Spleen (tissue), 11 donors: ENCODE measurements at regions not wholly inside any gene's neighbourhood (a gene's known extent, or its start where the extent isn't known, plus 50 kb on each side); places are given as distances from the start of the nearest gene placed in this dataset.
A peak's percentile ranks its signal among the peaks of the same experiment; 100 is the strongest.

Experiments used
- DNase-seq: peaks from one replicate; pipeline ENCODE4 v3.0.0-alpha.2; 2020
- H3K27ac ChIP-seq, 8 donors: fragments of 200-600 bp; sonication (generic) in 7 of 8; 1 replicate in 4 of 8; 2 replicates in 4 of 8; pipeline versions ENCODE4 v1.5.0 to v1.8.0; 2016 to 2021; ENCODE audit warnings: inconsistent platforms in 4 of 8, mild to moderate bottlenecking in 4 of 8, moderate library complexity in 1 of 8
- H3K27me3 ChIP-seq, 7 donors: fragments of 200-600 bp; sonication (generic) in 6 of 7; replicated peaks in 1 of 7; 1 replicate in 4 of 7; 2 replicates in 3 of 7; pipeline versions ENCODE4 v1.5.0 to v1.8.0; 2016 to 2021; ENCODE audit warnings: inconsistent platforms in 3 of 7, mild to moderate bottlenecking in 1 of 7
- H3K36me3 ChIP-seq, 6 donors: fragments of 200-600 bp; sonication (generic) in 5 of 6; 1 replicate in 4 of 6; 2 replicates in 2 of 6; pipeline versions ENCODE4 v1.5.0 to v1.8.0; 2016 to 2021; ENCODE audit warnings: inconsistent platforms in 2 of 6
- H3K4me1 ChIP-seq, 6 donors: fragments of 200-600 bp; sonication (generic) in 5 of 6; 1 replicate in 3 of 6; 2 replicates in 3 of 6; pipeline versions ENCODE4 v1.5.0 to v1.8.0; 2016 to 2021; ENCODE audit warnings: inconsistent platforms in 3 of 6
- H3K4me3 ChIP-seq, 8 donors: fragments of 200-600 bp; sonication (generic) in 7 of 8; 1 replicate in 4 of 8; 2 replicates in 4 of 8; pipeline versions ENCODE4 v1.5.0 to v1.8.0; 2016 to 2021; ENCODE audit warnings: inconsistent platforms in 4 of 8, mild to moderate bottlenecking in 4 of 8, moderate library complexity in 2 of 8
- H3K9me3 ChIP-seq, 8 donors: fragments of 200-600 bp; sonication (generic) in 7 of 8; 1 replicate in 4 of 8; 2 replicates in 4 of 8; pipeline versions ENCODE4 v1.5.0 to v1.8.0; 2016 to 2021; ENCODE audit warnings: inconsistent platforms in 4 of 8
- POLR2A ChIP-seq, 3 donors: fragments of 450-650 bp; IDR thresholded peaks; one replicate each; pipeline ENCODE4 v1.5.1; 2017; ENCODE audit warnings: antibody characterized with exemption in 3 of 3, mild to moderate bottlenecking in 1 of 3
- POLR2AphosphoS5 ChIP-seq, 3 donors: sonication (generic); formaldehyde crosslinking; IDR thresholded peaks; one replicate each; pipeline ENCODE4 v1.5.1; 2017; ENCODE audit warnings: antibody characterized with exemption in 3 of 3
- WGBS, 5 donors: extraction: QIAGEN DNeasy Blood & Tissue Kit in 3 of 5; methylation state at CpG; one replicate each; pipeline versions ENCODE4 v1.1.5 to v1.1.7; 2013 to 2018; 5-methylcytosine and 5-hydroxymethylcytosine counted together
- intact Hi-C: fragments of 100-400 bp; cut with DNase I; formaldehyde crosslinking; loops from one replicate; pipeline ENCODE4 v1.15.0; 2023; ENCODE audit warnings: low total_unique reads
- TF ChIP-seq, protein P1 (sequence below), 11 experiments: fragments of 200-600 bp in 7 of 11; fragments of 450-650 bp in 4 of 11; sonication (generic) in 4 of 11; IDR thresholded peaks in 8 of 11; conservative IDR thresholded peaks in 3 of 11; 1 replicate in 7 of 11; 2 replicates in 4 of 11; pipeline versions ENCODE4 v1.4.0 to v1.8.0; 2016 to 2021; ENCODE audit warnings: antibody characterized with exemption in 11 of 11, inconsistent platforms in 4 of 11, mild to moderate bottlenecking in 1 of 11
- donor health status: healthy with polysubstance abuse.
- donor health status: DM: no; HTN: no; CAD: no; lungs with moderate emphysema.
- donor health status: DM: no; HTN: no; CAD: no.
- donor health status: Bipolar disorder and iron deficiency.
- donor health status: healthy.
- donor health status: DM: no; HTN: no; CAD: no.
- donor health status: DM: yes; HTN: yes; CAD: no.

DNA sequence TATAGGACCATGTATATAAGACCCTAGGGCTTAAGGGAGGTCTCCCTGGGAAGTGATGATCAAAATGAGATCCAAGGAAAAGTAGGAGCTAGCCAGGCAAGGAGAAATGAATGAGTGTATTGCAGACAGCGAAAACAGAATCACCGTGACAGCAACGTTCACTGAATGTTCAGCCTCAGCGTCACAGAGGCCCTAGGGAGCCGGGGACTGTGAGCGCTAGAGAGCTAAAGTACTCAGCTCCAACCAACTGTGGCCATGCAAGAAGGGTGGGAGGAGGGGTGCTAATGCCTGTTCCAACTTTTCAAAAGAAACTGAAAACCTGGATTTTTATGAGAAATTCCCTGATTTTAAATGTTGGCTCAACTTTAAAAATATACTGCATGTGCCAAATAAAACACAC is 105.5 kb upstream of the CCND2 start:
- no peaks in the 10 kb centered on the region for H3K9me3 ChIP-seq
- no peak for DNase-seq
- 55 to 81% (median 57%) methylated on average over 6 of the region's 6 CpGs for WGBS, 5 donors
- no peak overlapping the region for H3K27ac ChIP-seq
- no peak overlapping the region for H3K4me3 ChIP-seq
- no peaks in the 10 kb centered on the region for H3K36me3 ChIP-seq
- intact Hi-C loops = no loop called here
- H3K4me1 ChIP-seq = peaks cover 0 to 34% (median 19%) of the 10 kb centered on the region in 6 donors
- TF ChIP-seq POLR2A (IDR thresholded peaks at IDR 0.05) (no peak), POLR2AphosphoS5 (IDR thresholded peaks at IDR 0.05) (no peak)
- TF ChIP-seq, protein P1, sequence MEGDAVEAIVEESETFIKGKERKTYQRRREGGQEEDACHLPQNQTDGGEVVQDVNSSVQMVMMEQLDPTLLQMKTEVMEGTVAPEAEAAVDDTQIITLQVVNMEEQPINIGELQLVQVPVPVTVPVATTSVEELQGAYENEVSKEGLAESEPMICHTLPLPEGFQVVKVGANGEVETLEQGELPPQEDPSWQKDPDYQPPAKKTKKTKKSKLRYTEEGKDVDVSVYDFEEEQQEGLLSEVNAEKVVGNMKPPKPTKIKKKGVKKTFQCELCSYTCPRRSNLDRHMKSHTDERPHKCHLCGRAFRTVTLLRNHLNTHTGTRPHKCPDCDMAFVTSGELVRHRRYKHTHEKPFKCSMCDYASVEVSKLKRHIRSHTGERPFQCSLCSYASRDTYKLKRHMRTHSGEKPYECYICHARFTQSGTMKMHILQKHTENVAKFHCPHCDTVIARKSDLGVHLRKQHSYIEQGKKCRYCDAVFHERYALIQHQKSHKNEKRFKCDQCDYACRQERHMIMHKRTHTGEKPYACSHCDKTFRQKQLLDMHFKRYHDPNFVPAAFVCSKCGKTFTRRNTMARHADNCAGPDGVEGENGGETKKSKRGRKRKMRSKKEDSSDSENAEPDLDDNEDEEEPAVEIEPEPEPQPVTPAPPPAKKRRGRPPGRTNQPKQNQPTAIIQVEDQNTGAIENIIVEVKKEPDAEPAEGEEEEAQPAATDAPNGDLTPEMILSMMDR (IDR thresholded peaks at IDR 0.05 in 8 of 11, conservative IDR thresholded peaks at IDR 0.05 in 3 of 11) = no peak
- H3K27me3 ChIP-seq = no peaks in the 10 kb centered on the region

DNA sequence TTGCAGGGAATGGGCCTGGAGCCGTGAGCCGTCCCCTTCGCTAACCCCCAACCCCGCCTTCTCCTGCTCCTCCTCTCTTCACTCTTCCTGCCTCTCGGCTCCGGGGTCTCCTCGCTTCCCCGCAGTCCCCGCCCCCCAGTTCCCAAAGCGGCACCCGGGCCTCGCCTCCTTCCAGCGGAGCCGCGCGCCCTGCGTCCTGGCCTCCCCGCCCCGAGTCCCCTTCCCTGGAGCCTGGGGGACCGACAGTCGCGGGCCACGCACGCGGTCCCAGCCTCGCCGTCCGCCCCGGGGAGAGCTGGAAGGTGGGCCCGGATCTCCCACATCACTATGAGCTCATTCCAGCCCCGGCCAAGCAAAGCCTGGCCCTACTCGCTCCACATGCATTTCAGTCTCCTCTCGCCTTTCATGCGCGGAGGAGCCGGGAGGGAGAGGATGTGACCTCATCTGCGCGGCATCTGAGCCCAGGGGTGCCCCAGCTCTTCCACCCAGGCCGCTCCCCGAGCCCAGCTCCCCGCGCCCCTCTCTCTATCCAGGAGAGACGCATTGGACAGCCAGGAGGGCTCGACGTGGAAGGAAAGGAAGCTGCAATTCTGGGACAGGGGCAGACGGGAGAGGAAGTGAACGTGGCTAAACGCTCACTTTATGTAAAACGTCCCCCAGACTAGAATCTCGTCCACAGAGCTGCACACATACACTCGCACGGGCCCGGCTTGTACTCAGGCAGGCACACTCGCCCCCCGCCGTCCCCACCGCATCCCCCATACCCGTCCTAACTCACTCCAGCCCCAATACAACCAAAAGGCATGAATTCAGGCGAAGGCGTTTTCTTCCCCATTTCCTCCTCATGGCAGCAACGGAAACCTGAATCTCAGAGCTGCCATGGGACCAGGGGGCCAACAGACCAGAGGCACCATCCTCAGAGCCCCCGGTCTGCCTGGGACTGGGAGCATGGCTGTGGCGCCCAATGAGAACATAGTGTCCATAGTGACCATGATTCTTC is 108.7 kb upstream of the CCND2 start:
- 5 to 9% (median 6%) methylated on average over 51 to 63 of the region's 63 CpGs for WGBS, 5 donors
- peak overlapping the region; percentile 64 to 91 (median 80) for H3K27ac ChIP-seq
- no peak for TF ChIP-seq POLR2A (IDR thresholded peaks at IDR 0.05)
- peak; percentile 54 to 75 (median 73) for TF ChIP-seq POLR2AphosphoS5 (IDR thresholded peaks at IDR 0.05)
- TF ChIP-seq, protein P1 (IDR thresholded peaks at IDR 0.05 in 8 of 11, conservative IDR thresholded peaks at IDR 0.05 in 3 of 11) = no peak
- no peaks in the 10 kb centered on the region for H3K27me3 ChIP-seq
- no peaks in the 10 kb centered on the region for H3K36me3 ChIP-seq
- H3K4me1 ChIP-seq = peaks cover 0 to 27% (median 17%) of the 10 kb centered on the region in 6 donors
- peak overlapping the region; percentile 27 to 76 (median 44) for H3K4me3 ChIP-seq
- peak; percentile 92 for DNase-seq
- intact Hi-C loops = no loop called here
- no peaks in the 10 kb centered on the region for H3K9me3 ChIP-seq

DNA sequence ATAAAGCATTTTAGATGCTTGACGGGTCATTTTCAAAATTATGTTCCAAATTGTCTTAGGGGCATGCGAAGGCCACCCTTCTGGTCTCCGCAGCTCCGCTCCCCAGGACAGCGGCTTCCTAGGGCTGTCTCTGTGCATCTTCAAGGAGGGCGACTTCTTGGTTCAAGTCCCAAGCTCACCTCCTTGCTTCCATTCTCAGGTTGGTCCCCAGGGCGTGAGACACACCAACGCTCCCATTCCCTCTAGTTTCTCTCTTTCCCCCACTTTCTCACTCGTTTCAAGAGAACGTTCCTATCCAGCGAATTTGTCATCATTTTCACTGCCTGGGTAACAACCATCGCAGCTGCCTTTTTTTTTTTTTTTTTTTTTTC is 109.4 kb upstream of the CCND2 start:
- Histone ChIP-seq H3K27me3 (no peaks in the 10 kb centered on the region), H3K4me3 (peak overlapping the region in 7 of 8 donors; percentile 34 to 76 (median 47)), H3K9me3 (no peaks in the 10 kb centered on the region), H3K27ac (peak overlapping the region in 4 of 8 donors; percentile 80 to 91 (median 86)), H3K4me1 (peaks cover 0 to 20% (median 16%) of the 10 kb centered on the region in 6 donors), H3K36me3 (no peaks in the 10 kb centered on the region)
- DNase-seq = no peak
- intact Hi-C loops = no loop called here
- no peak for TF ChIP-seq POLR2A (IDR thresholded peaks at IDR 0.05)
- TF ChIP-seq, protein P1 (IDR thresholded peaks at IDR 0.05 in 8 of 11, conservative IDR thresholded peaks at IDR 0.05 in 3 of 11) = no peak
- no peak for TF ChIP-seq POLR2AphosphoS5 (IDR thresholded peaks at IDR 0.05)
- 56 to 62% (median 61%) methylated on average over 12 of the region's 12 CpGs for WGBS, 5 donors

DNA sequence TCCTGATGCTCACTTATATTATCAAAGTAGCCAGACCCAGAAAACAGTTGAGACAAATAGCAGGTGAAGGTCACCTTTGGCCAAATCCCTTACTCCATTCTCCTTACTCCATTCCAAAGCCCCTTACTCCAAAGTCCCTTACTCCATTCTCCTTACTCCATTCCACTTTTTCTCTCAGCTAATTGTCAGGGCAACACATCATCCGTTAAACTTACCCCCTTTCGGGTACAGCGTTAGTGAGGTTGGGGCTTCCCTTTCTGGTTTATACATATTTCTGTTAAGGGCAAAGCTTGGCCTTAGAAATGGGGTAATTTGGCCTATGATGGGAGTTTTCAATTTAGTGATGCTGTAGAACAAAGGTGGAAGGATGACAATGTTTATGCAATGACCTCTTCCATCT is 111.8 kb upstream of the CCND2 start:
- Histone ChIP-seq H3K4me1 (peaks cover 0 to 20% (median 14%) of the 10 kb centered on the region in 6 donors), H3K4me3 (no peak overlapping the region), H3K27me3 (no peaks in the 10 kb centered on the region), H3K9me3 (no peaks in the 10 kb centered on the region), H3K36me3 (no peaks in the 10 kb centered on the region), H3K27ac (no peak overlapping the region)
- intact Hi-C loops = no loop called here
- DNase-seq = no peak
- 73 to 98% (median 84%) methylated on average over 3 of the region's 3 CpGs for WGBS, 5 donors
- TF ChIP-seq POLR2AphosphoS5 (IDR thresholded peaks at IDR 0.05) (no peak), POLR2A (IDR thresholded peaks at IDR 0.05) (no peak)
- TF ChIP-seq, protein P1 (IDR thresholded peaks at IDR 0.05 in 8 of 11, conservative IDR thresholded peaks at IDR 0.05 in 3 of 11) = no peak
